Mesothelial cell of epicardium (in vitro differentiated cells): ENCODE measurements at regions not wholly inside any gene's neighbourhood (a gene's known extent, or its start where the extent isn't known, plus 50 kb on each side); places are given as distances from the start of the nearest gene placed in this dataset.

Experiments
- DNase-seq, 2 experiments: peaks; one replicate each; pipeline ENCODE4 v3.0.0; 2021; ENCODE audit warnings: low spot score in 2 of 2; ENCODE audit not compliant: unreplicated experiment in 2 of 2
- H3K27ac Mint-ChIP-seq: 2 replicates; pipeline ENCODE4 v1.8.0; 2021; ENCODE audit warnings: mixed read lengths
- H3K27me3 Mint-ChIP-seq: 2 replicates; pipeline ENCODE4 v1.8.0; 2021; ENCODE audit warnings: low read depth, mixed read lengths
- H3K36me3 Mint-ChIP-seq: 2 replicates; pipeline ENCODE4 v1.8.0; 2021; ENCODE audit warnings: mixed read lengths
- H3K4me1 Mint-ChIP-seq: 2 replicates; pipeline ENCODE4 v1.8.0; 2021; ENCODE audit warnings: mixed read lengths
- H3K4me3 Mint-ChIP-seq: 2 replicates; pipeline ENCODE4 v1.8.0; 2021; ENCODE audit warnings: mild to moderate bottlenecking, moderate library complexity, mixed read lengths
- H3K9me3 Mint-ChIP-seq: 2 replicates; pipeline ENCODE4 v1.8.0; 2021; ENCODE audit warnings: mixed read lengths
- CTCF ChIP-seq: fragments of 200-600 bp; sonication (generic); IDR thresholded peaks from one replicate; pipeline ENCODE4 v1.5.0; 2021; ENCODE audit warnings: antibody characterized with exemption; ENCODE audit not compliant: unreplicated experiment

GRCh38 chr5:152456815-152457443 is 51.9 kb upstream of the NMUR2 start:
- TF ChIP-seq CTCF, result no peak
- H3K4me3 Mint-ChIP-seq, result no peak overlapping the region
- DNase-seq, result no peak
- peaks cover 6% of the 10 kb centered on the region for H3K4me1 Mint-ChIP-seq
- peaks cover 2% of the 10 kb centered on the region for H3K27me3 Mint-ChIP-seq
- H3K36me3 Mint-ChIP-seq, result no peaks in the 10 kb centered on the region
- H3K9me3 Mint-ChIP-seq, result no peaks in the 10 kb centered on the region
- no peak overlapping the region for H3K27ac Mint-ChIP-seq

DNA sequence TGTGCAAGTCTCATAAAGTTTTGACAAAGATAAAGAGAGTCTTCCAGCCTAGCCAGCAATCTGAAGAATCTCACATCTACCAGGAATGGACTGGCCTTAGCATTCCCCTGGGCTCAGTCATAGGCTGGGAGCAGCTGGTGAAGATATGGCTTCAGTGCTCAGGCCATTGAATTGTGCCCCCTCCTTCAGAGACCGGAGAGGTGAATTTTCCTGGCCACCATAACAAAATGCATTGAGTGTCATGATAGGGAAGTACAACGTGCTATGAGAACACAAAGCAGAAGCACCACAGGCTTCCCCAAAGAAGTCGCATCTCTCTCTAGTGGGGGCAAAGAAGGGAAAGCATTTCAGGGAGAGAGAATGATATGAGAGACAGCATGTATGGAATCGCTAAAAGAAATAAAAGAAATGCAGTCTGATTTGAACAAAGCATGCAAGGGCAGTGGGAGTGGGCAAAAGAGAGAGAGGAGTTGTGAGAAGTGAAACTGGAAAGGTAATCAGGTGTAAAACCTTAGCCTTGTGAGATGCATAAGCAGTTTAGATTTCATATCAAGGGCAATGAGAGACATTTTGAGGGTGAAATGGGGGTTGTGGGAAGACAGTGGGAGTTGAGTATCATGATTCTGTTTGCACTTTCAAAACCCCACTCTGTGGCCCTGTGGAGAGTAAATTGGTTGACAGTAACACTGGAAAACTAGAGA is 57.1 kb upstream of the NMUR2 start:
- Mint-ChIP-seq H3K27me3 (peaks cover 3% of the 10 kb centered on the region), H3K9me3 (no peaks in the 10 kb centered on the region), H3K36me3 (no peaks in the 10 kb centered on the region), H3K4me3 (no peak overlapping the region), H3K4me1 (peaks cover 14% of the 10 kb centered on the region), H3K27ac (peak overlapping the region; percentile 26)
- no peak for DNase-seq
- no peak for TF ChIP-seq CTCF

DNA sequence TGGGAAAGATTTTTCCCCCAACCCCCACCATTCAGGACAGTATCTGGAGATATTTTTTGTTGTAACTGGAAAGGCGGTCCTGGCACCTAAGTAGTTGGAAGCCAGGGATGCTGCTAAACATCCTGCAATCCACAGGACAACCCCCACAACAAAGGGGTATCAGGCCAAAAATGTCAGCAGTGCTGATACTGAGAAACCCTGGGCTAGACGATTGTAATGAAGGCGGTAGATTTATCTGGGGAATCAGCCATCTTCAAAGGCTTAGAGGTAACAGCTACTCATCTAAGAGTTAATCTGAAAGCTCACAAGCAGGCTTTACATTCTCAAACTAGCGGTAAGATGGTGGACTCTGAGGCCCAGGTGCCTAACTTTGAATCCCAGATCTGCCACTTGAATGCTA is 59.0 kb upstream of the NMUR2 start:
- DNase-seq, result no peak
- no peak overlapping the region for H3K27ac Mint-ChIP-seq
- no peak overlapping the region for H3K4me3 Mint-ChIP-seq

DNA sequence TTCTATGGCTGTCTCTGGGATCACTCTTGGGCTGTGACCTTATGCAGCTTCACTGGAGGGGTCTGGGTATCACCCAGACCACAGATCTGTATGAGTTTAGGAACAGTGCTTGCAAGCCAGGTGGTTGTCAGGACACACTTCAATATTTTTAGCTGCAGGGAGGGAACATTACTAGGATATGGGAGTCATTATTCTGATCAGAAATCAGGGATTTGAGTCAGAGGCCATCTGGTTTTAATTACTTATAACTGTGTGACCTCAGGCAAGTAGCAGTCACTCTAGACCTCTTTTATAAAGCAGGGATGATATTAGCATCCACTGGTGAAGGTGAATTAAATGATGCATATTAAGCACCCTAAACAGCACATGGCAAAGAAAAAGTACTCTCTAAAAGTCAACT is 60.1 kb upstream of the NMUR2 start:
- H3K9me3 Mint-ChIP-seq, result no peaks in the 10 kb centered on the region
- TF ChIP-seq CTCF, result no peak
- peaks cover 14% of the 10 kb centered on the region for H3K4me1 Mint-ChIP-seq
- no peaks in the 10 kb centered on the region for H3K36me3 Mint-ChIP-seq
- no peak overlapping the region for H3K4me3 Mint-ChIP-seq
- no peak overlapping the region for H3K27ac Mint-ChIP-seq
- H3K27me3 Mint-ChIP-seq, result peaks cover 9% of the 10 kb centered on the region
- no peak for DNase-seq

More for the DNA sequence above, 59.0 kb upstream of the NMUR2 start:
- H3K9me3 Mint-ChIP-seq, result no peaks in the 10 kb centered on the region
- H3K4me1 Mint-ChIP-seq, result peaks cover 14% of the 10 kb centered on the region
- no peak for TF ChIP-seq CTCF
- peaks cover 3% of the 10 kb centered on the region for H3K27me3 Mint-ChIP-seq
- no peaks in the 10 kb centered on the region for H3K36me3 Mint-ChIP-seq

DNA sequence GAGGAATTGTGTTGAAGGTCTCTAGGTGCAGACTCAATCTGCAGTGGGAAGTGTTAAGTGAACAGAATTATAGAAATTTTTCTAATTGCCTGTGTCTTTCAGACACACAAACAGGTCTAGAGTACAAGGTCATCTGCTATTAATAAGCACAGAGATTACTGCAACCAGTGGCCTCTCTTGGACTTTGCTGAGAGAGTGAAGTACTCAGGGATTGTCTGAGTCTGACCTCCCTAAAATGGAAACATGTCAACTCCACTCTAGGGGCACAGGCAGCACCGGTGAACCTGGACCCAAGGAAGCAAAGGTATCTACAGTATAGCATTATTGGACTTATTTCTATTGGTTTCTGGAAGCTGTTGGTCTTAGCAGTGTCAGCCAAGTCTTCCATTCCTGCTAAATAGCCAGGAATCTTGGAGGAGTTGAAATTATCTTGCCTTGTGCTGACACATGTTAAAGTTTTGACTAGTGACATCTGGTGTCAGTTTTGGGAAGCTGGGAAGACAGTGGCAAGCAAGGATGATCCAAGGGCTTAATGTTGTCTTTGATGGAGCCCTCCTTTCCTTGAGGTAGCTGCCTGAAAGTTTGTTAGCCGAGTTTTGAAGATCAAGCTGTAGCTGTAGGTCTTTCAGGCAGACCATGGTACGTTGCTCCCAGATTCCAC is 61.1 kb upstream of the NMUR2 start:
- DNase-seq, result no peak
- no peaks in the 10 kb centered on the region for H3K9me3 Mint-ChIP-seq
- H3K27ac Mint-ChIP-seq, result no peak overlapping the region
- no peaks in the 10 kb centered on the region for H3K36me3 Mint-ChIP-seq
- H3K27me3 Mint-ChIP-seq, result peaks cover 14% of the 10 kb centered on the region
- peaks cover 14% of the 10 kb centered on the region for H3K4me1 Mint-ChIP-seq
- no peak for TF ChIP-seq CTCF
- H3K4me3 Mint-ChIP-seq, result no peak overlapping the region
